ENCODE measurements at regions not wholly inside any gene's neighbourhood (a gene's known extent, or its start where the extent isn't known, plus 50 kb on each side); places are given as distances from the start of the nearest gene placed in this dataset.

DNA sequence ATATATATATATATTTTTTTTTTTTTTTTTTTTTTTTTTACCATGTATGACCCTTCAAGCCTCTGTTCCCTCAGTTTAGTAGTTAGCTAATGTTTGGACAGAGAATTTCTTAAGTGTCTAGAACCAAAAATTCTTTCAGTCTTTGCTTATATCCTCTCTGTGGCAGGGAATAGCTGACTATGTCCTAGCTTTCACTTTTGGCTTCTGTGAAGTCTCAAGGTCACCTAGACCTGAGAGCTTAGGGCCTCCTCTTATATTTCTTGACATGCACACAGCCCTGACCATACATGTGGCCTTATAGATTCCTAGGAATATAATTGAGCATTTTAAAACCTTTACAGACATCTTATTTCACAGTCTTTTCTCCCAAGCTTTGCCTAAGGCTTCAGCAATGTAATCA lies 930.8 kb upstream of the CDH9 start:
- no peaks in the 10 kb centered on the region for H3K27me3 ChIP-seq
- no peak overlapping the region for H3K4me3 ChIP-seq
- no peak overlapping the region for H3K27ac ChIP-seq
- no peaks in the 10 kb centered on the region for H3K4me1 ChIP-seq
- H3K9me3 ChIP-seq, result no peaks in the 10 kb centered on the region
- no peaks in the 10 kb centered on the region for H3K36me3 ChIP-seq
- TF ChIP-seq, protein P1, sequence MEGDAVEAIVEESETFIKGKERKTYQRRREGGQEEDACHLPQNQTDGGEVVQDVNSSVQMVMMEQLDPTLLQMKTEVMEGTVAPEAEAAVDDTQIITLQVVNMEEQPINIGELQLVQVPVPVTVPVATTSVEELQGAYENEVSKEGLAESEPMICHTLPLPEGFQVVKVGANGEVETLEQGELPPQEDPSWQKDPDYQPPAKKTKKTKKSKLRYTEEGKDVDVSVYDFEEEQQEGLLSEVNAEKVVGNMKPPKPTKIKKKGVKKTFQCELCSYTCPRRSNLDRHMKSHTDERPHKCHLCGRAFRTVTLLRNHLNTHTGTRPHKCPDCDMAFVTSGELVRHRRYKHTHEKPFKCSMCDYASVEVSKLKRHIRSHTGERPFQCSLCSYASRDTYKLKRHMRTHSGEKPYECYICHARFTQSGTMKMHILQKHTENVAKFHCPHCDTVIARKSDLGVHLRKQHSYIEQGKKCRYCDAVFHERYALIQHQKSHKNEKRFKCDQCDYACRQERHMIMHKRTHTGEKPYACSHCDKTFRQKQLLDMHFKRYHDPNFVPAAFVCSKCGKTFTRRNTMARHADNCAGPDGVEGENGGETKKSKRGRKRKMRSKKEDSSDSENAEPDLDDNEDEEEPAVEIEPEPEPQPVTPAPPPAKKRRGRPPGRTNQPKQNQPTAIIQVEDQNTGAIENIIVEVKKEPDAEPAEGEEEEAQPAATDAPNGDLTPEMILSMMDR (IDR thresholded peaks at IDR 0.05), result no peak
- no peak for TF ChIP-seq EP300 (IDR thresholded peaks at IDR 0.05)
- no peak for TF ChIP-seq POLR2A (IDR thresholded peaks at IDR 0.05)
- no peak for TF ChIP-seq POLR2AphosphoS5 (IDR thresholded peaks at IDR 0.05)
- DNase-seq (ENCODE audit: low spot score in 2 of 2), result no peak

DNA sequence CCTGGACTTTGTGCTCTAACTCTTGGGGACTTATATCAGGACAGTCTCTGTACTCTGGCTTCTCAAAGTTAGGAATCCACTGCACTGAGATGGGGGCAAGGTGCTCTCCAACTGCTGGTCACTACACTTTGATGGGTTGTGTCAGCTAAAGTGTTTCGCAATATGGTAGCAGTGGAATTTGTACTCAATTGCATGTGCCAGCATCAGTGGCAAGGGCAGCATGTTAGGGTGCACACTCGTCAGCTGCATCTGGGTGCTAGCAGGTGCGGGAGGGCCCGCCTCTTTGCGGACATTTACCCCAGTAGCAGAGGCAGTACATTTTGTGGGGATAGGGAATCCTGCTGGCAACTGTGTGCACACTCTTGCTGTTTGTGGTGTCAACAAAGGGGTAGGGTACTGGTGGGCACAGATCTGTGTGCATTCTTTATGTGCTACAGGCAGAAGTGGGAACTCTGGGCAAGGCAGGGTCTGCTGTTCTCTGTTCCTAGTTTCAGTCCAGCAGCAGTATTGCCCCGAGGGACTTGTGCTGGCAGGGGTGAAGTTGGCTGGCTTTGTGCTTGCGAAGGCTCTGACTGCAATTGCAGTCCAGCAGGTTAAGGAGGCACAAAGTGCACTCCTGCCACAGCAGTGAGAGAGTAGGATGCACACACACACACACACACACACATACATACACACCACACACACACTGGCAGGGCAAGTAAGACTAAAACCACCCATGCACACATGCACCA lies 924.8 kb upstream of the CDH9 start:
- DNase-seq (ENCODE audit: low spot score in 2 of 2), result no peak
- H3K9me3 ChIP-seq, result no peaks in the 10 kb centered on the region
- no peak overlapping the region for H3K4me3 ChIP-seq
- 87% methylated on average over 5 of the region's 7 CpGs for WGBS
- H3K36me3 ChIP-seq, result no peaks in the 10 kb centered on the region
- TF ChIP-seq POLR2AphosphoS5 (IDR thresholded peaks at IDR 0.05), result no peak
- H3K27ac ChIP-seq, result no peak overlapping the region
- H3K27me3 ChIP-seq, result no peaks in the 10 kb centered on the region
- no peaks in the 10 kb centered on the region for H3K4me1 ChIP-seq

DNA sequence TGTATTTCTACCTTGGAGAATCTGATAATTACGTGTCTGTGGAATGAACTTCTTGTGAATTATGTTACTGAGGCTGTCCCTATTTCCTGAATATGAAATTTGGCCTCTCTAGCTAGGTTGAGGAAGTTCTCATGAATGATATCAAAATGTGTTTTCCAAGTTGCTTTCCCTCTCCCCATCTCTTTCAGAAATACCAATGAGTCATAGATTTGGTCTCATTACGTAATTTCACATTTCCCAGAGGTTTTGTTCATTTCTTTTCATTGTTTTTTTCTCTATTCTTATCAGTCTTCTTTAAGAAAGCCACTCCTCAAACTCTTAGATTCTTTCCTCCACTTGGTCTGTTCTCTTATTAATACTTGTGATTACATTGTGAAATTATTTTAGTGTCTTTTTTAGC lies 923.8 kb upstream of the CDH9 start:
- H3K27me3 ChIP-seq, result no peaks in the 10 kb centered on the region
- no peaks in the 10 kb centered on the region for H3K36me3 ChIP-seq
- 71% methylated on average over 2 of the region's 2 CpGs for WGBS
- DNase-seq (ENCODE audit: low spot score in 2 of 2), result no peak
- H3K9me3 ChIP-seq, result no peaks in the 10 kb centered on the region
- TF ChIP-seq POLR2AphosphoS5 (IDR thresholded peaks at IDR 0.05) (no peak), POLR2A (IDR thresholded peaks at IDR 0.05) (no peak), EP300 (IDR thresholded peaks at IDR 0.05) (no peak)
- TF ChIP-seq, protein P1 (IDR thresholded peaks at IDR 0.05), result no peak
- H3K4me3 ChIP-seq, result no peak overlapping the region
- H3K4me1 ChIP-seq, result no peaks in the 10 kb centered on the region
- no peak overlapping the region for H3K27ac ChIP-seq

DNA sequence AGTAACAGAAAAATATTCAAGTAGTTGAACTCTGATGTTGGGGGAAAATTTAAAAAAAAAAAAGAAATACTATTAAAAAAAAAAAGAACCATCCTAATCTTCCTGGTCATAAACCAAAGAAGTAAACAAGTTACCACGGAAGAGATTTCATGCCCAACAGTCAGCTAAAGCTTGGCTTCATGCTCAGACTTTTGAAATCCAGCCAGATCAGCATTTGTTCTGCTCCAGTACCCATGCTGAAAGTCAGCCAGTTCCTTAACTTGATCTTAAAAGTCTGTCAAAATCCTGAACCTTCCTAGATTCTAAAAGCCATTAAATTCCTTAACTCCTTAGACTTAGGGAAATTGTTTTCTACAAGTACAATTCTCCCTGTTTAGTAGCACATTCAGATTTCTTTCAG lies 908.7 kb upstream of the CDH9 start:
- Histone ChIP-seq H3K9me3 (no peaks in the 10 kb centered on the region), H3K27me3 (no peaks in the 10 kb centered on the region), H3K4me1 (no peaks in the 10 kb centered on the region), H3K36me3 (no peaks in the 10 kb centered on the region), H3K27ac (no peak overlapping the region), H3K4me3 (no peak overlapping the region)
- no peak for DNase-seq (ENCODE audit: low spot score in 2 of 2)
- TF ChIP-seq, protein P1 (IDR thresholded peaks at IDR 0.05), result no peak
- TF ChIP-seq POLR2AphosphoS5 (IDR thresholded peaks at IDR 0.05) (no peak), POLR2A (IDR thresholded peaks at IDR 0.05) (no peak), EP300 (IDR thresholded peaks at IDR 0.05) (no peak)
- WGBS, result 8% methylated on average over 1 of the region's 1 CpG

DNA sequence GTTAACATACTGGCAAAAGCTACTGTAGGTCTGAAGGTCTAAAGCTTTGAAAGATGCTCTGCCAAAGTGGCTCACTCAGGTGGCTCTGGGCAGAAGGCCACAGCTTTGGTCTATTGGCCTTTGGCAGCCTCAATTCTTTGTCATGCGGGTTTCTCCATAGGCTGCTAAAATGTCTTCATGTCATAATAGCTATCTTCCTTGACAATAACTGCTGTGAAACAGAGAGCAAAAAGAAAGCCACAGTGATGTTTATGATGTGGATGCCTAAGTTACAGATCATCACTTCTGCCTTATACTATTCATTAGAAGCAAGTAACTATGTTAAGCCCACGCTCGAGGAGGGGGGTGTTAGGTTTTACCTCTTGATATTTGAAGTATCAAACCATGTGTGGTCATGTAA lies 906.1 kb upstream of the CDH9 start:
- H3K27me3 ChIP-seq, result no peaks in the 10 kb centered on the region
- WGBS, result 81% methylated on average over 3 of the region's 3 CpGs
- no peak overlapping the region for H3K4me3 ChIP-seq
- no peak overlapping the region for H3K27ac ChIP-seq
- TF ChIP-seq POLR2AphosphoS5 (IDR thresholded peaks at IDR 0.05) (no peak), EP300 (IDR thresholded peaks at IDR 0.05) (no peak), POLR2A (IDR thresholded peaks at IDR 0.05) (no peak)
- TF ChIP-seq, protein P1 (IDR thresholded peaks at IDR 0.05), result no peak
- H3K9me3 ChIP-seq, result no peaks in the 10 kb centered on the region
- DNase-seq (ENCODE audit: low spot score in 2 of 2), result no peak
- no peaks in the 10 kb centered on the region for H3K4me1 ChIP-seq
- no peaks in the 10 kb centered on the region for H3K36me3 ChIP-seq

DNA sequence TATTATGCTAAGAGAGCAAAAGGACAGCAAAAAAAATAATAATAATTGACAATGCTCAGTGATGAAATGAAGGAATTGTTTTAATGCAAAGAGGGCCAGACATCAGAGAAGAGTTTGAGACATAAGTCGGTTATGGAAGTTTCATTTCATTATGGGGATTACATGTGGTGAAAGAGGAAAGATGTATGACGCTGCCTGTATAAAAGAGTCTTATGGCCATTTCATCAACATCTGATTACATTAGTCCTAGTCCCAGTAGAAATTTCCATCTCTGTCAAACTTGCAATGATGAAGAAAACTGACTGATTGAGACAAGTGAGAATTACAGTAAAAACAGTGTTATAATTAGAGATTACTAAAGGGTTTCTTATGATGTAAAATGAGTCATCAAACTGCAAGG lies 900.6 kb upstream of the CDH9 start:
- no peaks in the 10 kb centered on the region for H3K36me3 ChIP-seq
- no peaks in the 10 kb centered on the region for H3K27me3 ChIP-seq
- no peaks in the 10 kb centered on the region for H3K4me1 ChIP-seq
- no peaks in the 10 kb centered on the region for H3K9me3 ChIP-seq
- H3K4me3 ChIP-seq, result no peak overlapping the region
- no peak for DNase-seq (ENCODE audit: low spot score in 2 of 2)
- H3K27ac ChIP-seq, result no peak overlapping the region
- 88% methylated on average over 2 of the region's 2 CpGs for WGBS
- TF ChIP-seq, protein P1 (IDR thresholded peaks at IDR 0.05), result no peak
- TF ChIP-seq EP300 (IDR thresholded peaks at IDR 0.05), result no peak
